Bronchial epithelial cell (primary cell): ENCODE measurements at regions not wholly inside any gene's neighbourhood (a gene's known extent, or its start where the extent isn't known, plus 50 kb on each side); places are given as distances from the start of the nearest gene placed in this dataset.

ENCODE experiments used
- DNase-seq: peaks from one replicate; pipeline ENCODE4 v3.0.0-alpha.2; 2010; ENCODE audit warnings: low read depth
- FAIRE-seq: peaks from 2 replicates; lab custom pipeline; 2011; peaks lifted over from hg19 to GRCh38; lab: Jason Lieb, UNC
- H3K27me3 ChIP-seq: 2 replicates; pipeline ENCODE4 v1.5.1; 2011; ENCODE audit warnings: low read length; ENCODE audit not compliant: control insufficient read depth, insufficient read depth
- H3K36me3 ChIP-seq: 2 replicates; pipeline ENCODE4 v1.5.1; 2011; ENCODE audit warnings: low read length; ENCODE audit not compliant: control insufficient read depth, insufficient read depth
- H3K4me3 ChIP-seq: 2 replicates; pipeline ENCODE4 v1.5.1; 2011; ENCODE audit warnings: mild to moderate bottlenecking, low read depth, low read length, control low read depth
- CTCF ChIP-seq: IDR thresholded peaks from 2 replicates; pipeline ENCODE4 v1.5.1; 2011; ENCODE audit warnings: mild to moderate bottlenecking, moderate library complexity, low read length, control low read depth, inconsistent platforms; ENCODE audit not compliant: insufficient read depth, severe bottlenecking

- H3K4me3 ChIP-seq: no peak overlapping the region
- no peak for TF ChIP-seq CTCF
- FAIRE-seq (peak; percentile 28), DNase-seq (no peak)
- H3K36me3 ChIP-seq: no peaks in the 10 kb centered on the region
- H3K27me3 ChIP-seq: no peaks in the 10 kb centered on the region
Observed at GRCh38 chr7:42611961-42612360, 299.9 kb downstream of the C7orf25 start.

GRCh38 chr7:42611289-42611928, 300.5 kb downstream of the C7orf25 start:
- Histone ChIP-seq H3K36me3 (no peaks in the 10 kb centered on the region), H3K4me3 (no peak overlapping the region), H3K27me3 (no peaks in the 10 kb centered on the region)
- DNase-seq: no peak
- no peak for FAIRE-seq
- no peak for TF ChIP-seq CTCF

GRCh38 chr7:42606193-42606905, 305.5 kb downstream of the C7orf25 start:
- Histone ChIP-seq H3K4me3 (no peak overlapping the region), H3K27me3 (no peaks in the 10 kb centered on the region), H3K36me3 (no peaks in the 10 kb centered on the region)
- no peak for TF ChIP-seq CTCF
- no peak for DNase-seq
- FAIRE-seq: no peak

- no peak for FAIRE-seq
- DNase-seq: peak; percentile 47
- H3K27me3 ChIP-seq: no peaks in the 10 kb centered on the region
- H3K4me3 ChIP-seq: no peak overlapping the region
- no peaks in the 10 kb centered on the region for H3K36me3 ChIP-seq
- TF ChIP-seq CTCF: no peak
Observed at GRCh38 chr7:42605406-42606192, 306.3 kb downstream of the C7orf25 start.

- FAIRE-seq (no peak), DNase-seq (peak; percentile 57)
- TF ChIP-seq CTCF: no peak
- no peak overlapping the region for H3K4me3 ChIP-seq
- no peaks in the 10 kb centered on the region for H3K36me3 ChIP-seq
- H3K27me3 ChIP-seq: no peaks in the 10 kb centered on the region
Observed at GRCh38 chr7:42603496-42603895, 308.4 kb downstream of the C7orf25 start.
